Activated naive CD4-positive, alpha-beta T cell treated with Interleukin-2 at 50 U/mL for 16 hours (primary cell): ENCODE measurements at regions not wholly inside any gene's neighbourhood (a gene's known extent, or its start where the extent isn't known, plus 50 kb on each side); places are given as distances from the start of the nearest gene placed in this dataset.
"Not testable (repeated sequence)": the region's sequence is repeated elsewhere in the genome, so short reads cannot be mapped to it uniquely, and the experiment has no call there.

ENCODE experiments used
- DNase-seq: peaks from one replicate; pipeline ENCODE4 v3.0.0-alpha.2; 2020

DNA sequence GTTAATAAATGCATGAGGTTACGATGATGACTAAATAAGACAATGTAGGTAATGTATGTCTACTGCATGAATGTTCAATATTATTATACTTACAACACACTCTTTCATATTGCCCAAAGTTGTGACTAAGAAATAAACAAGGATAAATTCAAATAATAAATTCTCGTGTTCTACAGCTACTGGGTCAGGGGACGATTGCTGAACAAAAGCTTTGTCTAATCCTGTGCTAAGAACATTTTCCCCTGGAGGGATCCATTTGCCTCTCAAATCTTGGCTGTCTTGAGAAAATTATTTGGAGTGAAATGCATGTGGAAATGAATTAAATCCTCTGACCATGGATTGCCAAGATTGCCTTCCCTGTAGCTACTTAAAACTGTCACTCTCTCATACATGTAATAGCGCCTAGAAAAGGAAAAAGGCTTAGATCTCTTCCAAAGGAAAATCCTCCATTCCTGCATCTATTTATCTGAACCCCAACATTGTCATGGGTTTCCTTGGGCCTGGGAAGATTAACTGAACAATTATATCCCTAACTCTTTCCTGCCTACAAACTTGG, 893.8 kb upstream of the ACO1 start:
- no peak for DNase-seq

GRCh38 chr9:31492229-31492628, 892.2 kb upstream of the ACO1 start:
- no peak for DNase-seq

DNA sequence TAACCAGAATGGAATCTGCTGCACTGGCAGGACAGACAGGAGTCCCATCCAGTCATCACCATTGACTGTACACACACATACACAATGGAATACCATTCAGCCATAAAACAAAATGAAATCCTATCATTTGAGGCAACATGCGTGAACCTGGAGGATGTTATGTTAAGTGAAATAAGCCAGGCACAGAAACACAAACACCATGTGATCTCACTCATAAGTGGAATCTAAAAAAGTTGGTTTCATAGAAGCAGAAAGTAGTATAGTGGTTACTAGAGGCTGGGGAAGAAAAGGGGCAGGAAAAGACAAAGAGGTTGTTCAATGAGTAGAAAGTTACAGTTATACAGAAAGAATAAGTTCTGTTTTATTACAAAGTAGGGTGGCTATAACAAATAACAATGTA, 884.0 kb upstream of the ACO1 start:
- no peak for DNase-seq

- peak; percentile 17 for DNase-seq
Observed at GRCh38 chr9:31519011-31519410, 865.4 kb upstream of the ACO1 start.

GRCh38 chr9:31519424-31519823, 865.0 kb upstream of the ACO1 start:
- no peak for DNase-seq

- DNase-seq = no peak
Observed at GRCh38 chr9:31519826-31520225, 864.6 kb upstream of the ACO1 start.

- no peak for DNase-seq
Observed at GRCh38 chr9:31520301-31521085, 864.0 kb upstream of the ACO1 start.

DNA sequence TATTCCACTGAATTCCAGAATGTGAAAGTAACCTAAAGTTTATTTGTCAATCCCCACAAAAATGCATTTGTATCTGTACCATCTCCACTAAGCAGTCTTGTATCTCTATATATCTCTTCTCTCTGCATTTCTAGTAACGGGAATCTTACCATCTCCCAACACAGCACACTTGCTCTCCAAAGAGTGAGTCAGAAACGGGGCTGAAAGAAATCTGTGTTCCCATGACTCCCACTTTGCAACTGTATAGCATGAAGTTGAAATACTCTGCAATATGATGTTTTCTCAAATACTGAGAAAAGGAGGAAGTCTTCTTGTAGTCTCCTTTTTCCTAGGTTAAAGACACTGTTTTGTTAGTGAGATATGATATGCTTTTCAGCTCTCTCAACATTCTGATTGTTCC, 848.8 kb upstream of the ACO1 start:
- no peak for DNase-seq

GRCh38 chr9:31536471-31536870, 848.0 kb upstream of the ACO1 start:
- no peak for DNase-seq

GRCh38 chr9:31541721-31542281, 842.6 kb upstream of the ACO1 start:
- no peak for DNase-seq

GRCh38 chr9:31542384-31543055, 841.9 kb upstream of the ACO1 start:
- peak; percentile 40 for DNase-seq

GRCh38 chr9:31554941-31555340, 829.5 kb upstream of the ACO1 start:
- DNase-seq = no peak

DNA sequence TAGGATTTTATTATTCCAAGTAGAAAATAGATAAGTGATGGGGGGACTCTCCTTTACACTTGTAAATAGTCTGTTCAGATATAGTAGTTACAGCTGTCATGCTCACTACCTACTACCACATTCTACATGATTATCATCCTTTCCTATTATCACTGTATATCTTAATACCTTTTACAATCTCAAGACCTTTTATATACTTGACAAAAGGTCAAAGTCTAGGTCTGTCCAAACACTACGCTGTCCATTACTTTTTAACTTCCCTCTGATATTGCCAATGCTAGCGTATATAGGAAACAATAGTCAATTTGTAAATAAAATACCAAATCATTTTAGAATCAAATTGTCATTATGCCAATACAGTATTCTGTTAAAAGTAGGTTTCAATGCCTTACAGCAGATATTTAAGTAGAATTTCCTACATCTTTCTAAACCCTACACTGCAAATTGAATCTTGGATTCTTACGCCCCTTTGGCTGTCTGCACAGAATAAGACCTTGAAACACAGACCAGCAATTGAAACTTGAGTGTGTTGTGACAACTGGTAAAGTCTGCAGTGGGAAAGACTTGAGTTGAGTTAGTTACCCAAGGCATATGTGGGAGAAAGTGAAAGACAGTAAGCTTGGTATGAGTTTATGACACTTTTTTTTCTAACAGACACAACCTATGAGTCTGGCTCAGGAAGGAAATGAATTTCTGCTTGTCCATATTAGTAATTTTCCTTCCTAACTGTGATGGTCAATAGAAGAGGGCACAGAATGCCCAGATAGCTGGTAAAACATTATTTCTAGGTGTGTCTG, 827.6 kb upstream of the ACO1 start:
- no peak for DNase-seq

DNA sequence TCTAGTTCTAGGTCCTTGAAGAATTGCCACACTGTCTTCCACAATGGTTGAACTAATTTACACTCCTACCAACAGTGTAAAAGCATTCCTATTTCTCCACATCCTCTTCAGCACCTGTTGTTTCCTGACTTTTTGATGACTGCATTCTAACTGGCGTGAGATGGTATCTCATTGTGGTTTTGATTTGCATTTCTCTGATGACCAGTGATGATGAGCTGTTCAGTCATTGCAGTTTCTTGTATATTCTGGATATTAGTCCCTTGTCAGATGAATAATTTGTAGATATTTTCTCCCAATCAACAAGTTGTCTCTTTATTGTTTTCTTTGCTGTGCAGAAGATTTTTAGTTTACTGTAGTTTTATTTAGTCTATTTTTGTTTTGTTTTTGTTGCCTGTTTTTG, 812.3 kb upstream of the ACO1 start:
- DNase-seq = not testable (repeated sequence)

DNA sequence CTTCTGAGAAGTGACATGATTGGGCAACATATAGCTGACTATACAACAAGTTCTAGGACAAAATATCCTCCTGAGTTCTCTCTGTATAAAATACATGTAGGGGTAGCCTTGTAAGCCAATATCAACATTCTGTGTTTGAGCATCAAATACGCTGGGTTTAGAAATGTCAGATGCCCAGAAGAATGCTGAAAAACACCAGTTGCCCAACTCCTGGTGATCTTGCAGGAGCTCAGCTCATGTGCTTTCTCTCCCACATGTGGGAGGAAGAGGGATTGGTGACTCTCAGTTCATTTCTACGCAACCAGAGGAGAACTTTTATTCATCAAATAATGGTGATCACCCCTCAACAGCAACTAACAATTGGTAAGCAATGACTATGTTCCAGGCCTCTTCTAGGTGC, 810.9 kb upstream of the ACO1 start:
- DNase-seq = no peak

DNA sequence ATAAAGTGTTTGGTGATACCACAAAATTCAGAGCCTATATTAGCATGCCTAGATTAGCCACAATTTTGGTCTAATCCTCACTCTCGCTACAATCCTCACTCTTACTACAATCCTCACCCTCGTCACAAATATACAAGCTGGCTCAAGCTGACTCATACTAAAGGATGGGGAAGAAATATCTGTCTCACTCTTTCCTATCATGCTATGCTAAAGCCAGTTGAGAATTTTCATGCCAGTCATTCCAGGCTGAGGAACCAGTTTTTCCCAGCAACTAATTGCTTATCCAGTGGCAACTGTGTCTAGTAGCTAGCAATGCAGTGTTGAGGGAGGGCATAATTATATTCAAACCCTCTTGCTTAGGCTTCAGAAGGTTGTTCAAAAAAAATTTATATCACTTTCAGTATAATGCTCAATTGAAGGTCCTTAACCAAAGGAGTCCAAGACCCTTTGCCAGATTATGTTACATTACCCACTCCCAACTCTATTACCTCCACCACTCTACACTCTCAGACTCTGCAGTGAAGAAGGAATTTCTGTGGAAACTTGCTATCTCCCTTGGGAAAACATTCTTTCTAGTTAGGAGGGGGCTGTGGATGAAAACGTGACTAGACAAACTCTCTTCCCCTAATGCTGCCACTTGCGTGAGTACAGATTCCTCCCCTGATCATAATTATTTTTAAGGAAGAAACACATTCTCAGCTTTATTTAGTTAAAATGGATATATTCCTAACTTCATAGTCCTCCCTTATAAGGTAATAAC, 810.3 kb upstream of the ACO1 start:
- no peak for DNase-seq

- no peak for DNase-seq
Observed at GRCh38 chr9:31582071-31582470, 802.4 kb upstream of the ACO1 start.

GRCh38 chr9:31582561-31582960, 801.9 kb upstream of the ACO1 start:
- no peak for DNase-seq

- DNase-seq = no peak
Observed at GRCh38 chr9:31585158-31585557, 799.3 kb upstream of the ACO1 start.

DNA sequence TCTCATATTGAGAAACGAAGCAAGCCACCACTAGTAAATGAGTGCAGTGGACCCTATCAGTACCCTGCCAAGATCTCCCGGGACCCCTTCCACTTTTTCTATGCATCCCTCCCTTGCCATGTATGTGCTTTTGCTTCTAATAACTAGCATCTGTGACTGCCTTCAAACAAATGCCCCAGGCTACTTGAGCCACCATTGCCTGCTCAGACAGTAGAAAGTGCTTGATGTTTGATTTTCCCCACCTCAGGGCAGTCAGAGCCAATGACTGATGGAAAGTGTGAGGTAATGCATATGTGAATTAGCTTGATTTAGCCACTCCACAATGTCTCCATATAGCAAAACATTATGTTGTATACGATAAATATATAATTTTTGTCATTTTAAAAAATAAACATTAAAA, 797.3 kb upstream of the ACO1 start:
- no peak for DNase-seq

GRCh38 chr9:31588006-31588405, 796.4 kb upstream of the ACO1 start:
- no peak for DNase-seq

DNA sequence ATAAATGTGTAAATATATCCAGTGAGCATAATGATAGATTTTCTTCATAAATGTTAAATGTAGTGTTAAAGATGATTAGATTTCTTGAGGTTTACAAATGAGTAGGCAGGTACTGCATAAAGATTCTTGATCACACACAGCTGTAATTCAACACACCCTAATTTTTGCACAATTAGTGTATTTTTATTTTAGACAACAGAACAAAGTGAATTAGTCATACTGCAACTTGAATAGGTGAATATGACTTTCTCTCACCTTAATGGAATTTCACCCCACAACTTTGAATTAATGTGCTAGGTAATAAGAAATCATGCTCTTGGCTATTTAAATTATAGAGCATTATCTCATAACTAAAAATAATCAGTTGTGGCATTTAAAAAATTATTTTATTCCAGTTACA, 795.7 kb upstream of the ACO1 start:
- DNase-seq = no peak
